ENCODE measurements at regions not wholly inside any gene's neighbourhood (a gene's known extent, or its start where the extent isn't known, plus 50 kb on each side); places are given as distances from the start of the nearest gene placed in this dataset.
"Not testable (repeated sequence)": the region's sequence is repeated elsewhere in the genome, so short reads cannot be mapped to it uniquely, and the experiment has no call there.

DNA sequence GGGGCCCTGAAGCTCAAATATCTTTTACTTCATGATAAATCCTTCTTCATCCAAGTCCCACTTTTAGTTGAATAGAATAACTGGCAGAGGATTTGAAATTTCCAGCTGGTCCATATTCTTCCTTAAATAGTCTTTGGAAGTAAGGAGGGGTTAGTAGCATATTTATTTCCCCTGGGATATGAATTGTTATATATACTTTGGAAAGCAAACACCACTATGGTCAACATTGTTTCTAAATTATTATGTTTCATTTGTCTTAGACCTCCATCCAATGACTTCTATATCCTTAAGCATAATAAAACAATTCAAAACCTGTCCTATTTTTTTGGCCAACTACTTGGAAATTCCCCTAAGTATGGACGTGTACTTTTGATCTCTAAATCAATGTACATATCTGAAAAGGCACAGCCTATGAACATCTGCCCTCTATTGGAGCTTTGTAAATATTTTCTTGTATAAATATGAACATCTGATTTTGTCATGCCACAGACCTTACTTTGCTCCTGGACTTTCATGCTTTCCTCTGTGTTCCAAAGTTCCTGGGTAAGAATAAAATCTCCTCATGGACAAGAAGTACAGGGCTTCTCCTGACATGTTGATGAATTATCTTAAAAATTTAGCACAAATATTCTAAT, 1212.0 kb downstream of the GALC start:
- H3K4me1 ChIP-seq (ENCODE audit: control insufficient read depth in 5 of 5, insufficient read depth in 5 of 5, low read length in 5 of 5) = peaks cover 0 to 14% (median 0%) of the 10 kb centered on the region in 5 donors
- no peaks in the 10 kb centered on the region for H3K36me3 ChIP-seq (ENCODE audit: control insufficient read depth in 5 of 5, insufficient read depth in 5 of 5, low read length in 5 of 5)
- no peak overlapping the region for H3K4me3 ChIP-seq (ENCODE audit: low read depth in 1 of 5, low read length in 5 of 5)
- no peak overlapping the region for H3K27ac ChIP-seq (ENCODE audit: low read depth, low read length)
- no peak overlapping the region for H3K9ac ChIP-seq (ENCODE audit: low read length in 5 of 5)
- H3K27me3 ChIP-seq (ENCODE audit: control insufficient read depth in 5 of 5, insufficient read depth in 4 of 5, low read length in 5 of 5) = no peaks in the 10 kb centered on the region
- H3K9me3 ChIP-seq (ENCODE audit: control insufficient read depth in 5 of 5, low read length in 5 of 5) = no peaks in the 10 kb centered on the region

- H3K27me3 ChIP-seq (ENCODE audit: control insufficient read depth in 5 of 5, insufficient read depth in 4 of 5, low read length in 5 of 5) = no peaks in the 10 kb centered on the region
- H3K27ac ChIP-seq (ENCODE audit: low read depth, low read length) = no peak overlapping the region
- H3K4me3 ChIP-seq (ENCODE audit: low read depth in 1 of 5, low read length in 5 of 5) = no peak overlapping the region
- H3K4me1 ChIP-seq (ENCODE audit: control insufficient read depth in 5 of 5, insufficient read depth in 5 of 5, low read length in 5 of 5) = peaks cover 0 to 14% (median 0%) of the 10 kb centered on the region in 5 donors
- no peak overlapping the region for H3K9ac ChIP-seq (ENCODE audit: low read length in 5 of 5)
- no peaks in the 10 kb centered on the region for H3K9me3 ChIP-seq (ENCODE audit: control insufficient read depth in 5 of 5, low read length in 5 of 5)
- H3K36me3 ChIP-seq (ENCODE audit: control insufficient read depth in 5 of 5, insufficient read depth in 5 of 5, low read length in 5 of 5) = no peaks in the 10 kb centered on the region
These were observed 1212.5 kb downstream of the GALC start for GRCh38 chr14:86780461-86780860.

DNA sequence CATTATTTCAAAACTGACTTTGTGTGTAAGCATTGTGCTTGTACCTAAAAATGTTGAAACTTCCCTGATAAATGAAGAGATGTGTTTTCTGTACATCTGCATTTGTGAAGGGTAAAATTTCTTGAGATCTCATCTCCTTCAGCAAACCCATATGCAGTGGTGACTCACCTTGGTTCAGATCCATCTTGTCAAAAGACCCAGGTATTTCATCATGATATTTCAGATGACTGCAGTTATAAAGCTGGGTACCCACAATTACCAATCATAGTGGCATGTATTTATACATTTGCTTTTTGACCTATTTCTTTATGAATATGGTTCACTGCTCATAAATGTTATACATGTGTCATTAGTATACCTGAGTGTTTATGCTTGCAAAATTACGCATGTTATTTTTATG, 1213.6 kb downstream of the GALC start:
- no peaks in the 10 kb centered on the region for H3K36me3 ChIP-seq (ENCODE audit: control insufficient read depth in 5 of 5, insufficient read depth in 5 of 5, low read length in 5 of 5)
- H3K27ac ChIP-seq (ENCODE audit: low read depth, low read length) = no peak overlapping the region
- peaks cover 0 to 21% (median 0%) of the 10 kb centered on the region in 5 donors for H3K4me1 ChIP-seq (ENCODE audit: control insufficient read depth in 5 of 5, insufficient read depth in 5 of 5, low read length in 5 of 5)
- no peaks in the 10 kb centered on the region for H3K9me3 ChIP-seq (ENCODE audit: control insufficient read depth in 5 of 5, low read length in 5 of 5)
- H3K4me3 ChIP-seq (ENCODE audit: low read depth in 1 of 5, low read length in 5 of 5) = no peak overlapping the region
- no peak overlapping the region for H3K9ac ChIP-seq (ENCODE audit: low read length in 5 of 5)
- H3K27me3 ChIP-seq (ENCODE audit: control insufficient read depth in 5 of 5, insufficient read depth in 4 of 5, low read length in 5 of 5) = no peaks in the 10 kb centered on the region

DNA sequence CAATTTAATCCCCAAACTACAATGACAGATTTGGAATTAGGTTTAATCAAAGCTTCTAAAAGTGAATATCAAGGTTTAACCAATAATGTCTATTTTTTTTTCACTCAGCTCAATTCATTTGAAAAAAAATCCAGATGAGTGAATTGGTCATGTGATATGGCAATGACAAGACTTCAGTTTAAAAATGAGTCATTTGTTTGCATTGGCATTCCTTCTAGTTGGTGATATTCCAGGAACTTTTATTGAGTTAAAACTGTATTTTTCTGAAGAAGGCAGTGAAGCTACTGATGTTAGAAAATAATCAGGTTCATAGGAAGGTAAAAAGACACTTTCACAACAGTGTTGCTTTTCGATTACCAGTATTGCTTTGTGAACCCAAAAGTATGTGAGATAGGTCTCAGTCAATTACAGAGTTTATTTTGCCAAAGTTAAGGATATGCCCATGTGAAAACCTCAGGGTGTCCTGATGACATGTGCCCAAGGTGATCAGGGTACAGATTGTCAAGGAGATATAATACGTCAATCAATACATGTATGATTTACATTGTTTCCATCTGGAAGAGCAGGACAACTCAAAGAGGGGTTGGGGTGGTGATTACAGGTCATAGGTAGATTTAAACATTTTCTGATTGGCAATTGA, 1214.9 kb downstream of the GALC start:
- Histone ChIP-seq H3K27me3 (ENCODE audit: control insufficient read depth in 5 of 5, insufficient read depth in 4 of 5, low read length in 5 of 5) (no peaks in the 10 kb centered on the region), H3K9ac (ENCODE audit: low read length in 5 of 5) (no peak overlapping the region), H3K36me3 (ENCODE audit: control insufficient read depth in 5 of 5, insufficient read depth in 5 of 5, low read length in 5 of 5) (no peaks in the 10 kb centered on the region), H3K27ac (ENCODE audit: low read depth, low read length) (no peak overlapping the region), H3K4me3 (ENCODE audit: low read depth in 1 of 5, low read length in 5 of 5) (no peak overlapping the region), H3K4me1 (ENCODE audit: control insufficient read depth in 5 of 5, insufficient read depth in 5 of 5, low read length in 5 of 5) (peaks cover 0 to 21% (median 0%) of the 10 kb centered on the region in 5 donors), H3K9me3 (ENCODE audit: control insufficient read depth in 5 of 5, low read length in 5 of 5) (no peaks in the 10 kb centered on the region)

DNA sequence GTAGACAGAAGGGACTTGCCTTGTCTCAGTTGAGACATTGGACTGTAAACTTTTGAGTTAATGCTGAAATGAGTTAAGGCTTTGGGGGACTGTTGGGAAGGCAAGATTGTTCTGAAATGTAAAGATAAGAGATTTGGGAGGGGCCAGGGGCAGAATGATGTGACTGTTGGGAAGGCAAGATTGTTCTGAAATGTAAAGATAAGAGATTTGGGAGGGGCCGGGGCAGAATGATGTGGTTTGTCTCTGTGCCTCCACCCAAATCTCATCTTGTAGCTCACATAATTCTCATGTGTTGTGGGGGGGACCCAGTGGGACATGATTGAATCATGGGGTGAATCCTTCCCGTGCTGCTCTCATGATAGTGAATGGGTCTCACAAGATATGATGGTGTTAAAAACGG, 1217.1 kb downstream of the GALC start:
- H3K4me3 ChIP-seq (ENCODE audit: low read depth in 1 of 5, low read length in 5 of 5); H3K9me3 ChIP-seq (ENCODE audit: control insufficient read depth in 5 of 5, low read length in 5 of 5); H3K36me3 ChIP-seq (ENCODE audit: control insufficient read depth in 5 of 5, insufficient read depth in 5 of 5, low read length in 5 of 5); H3K27ac ChIP-seq (ENCODE audit: low read depth, low read length); H3K27me3 ChIP-seq (ENCODE audit: control insufficient read depth in 5 of 5, insufficient read depth in 4 of 5, low read length in 5 of 5); H3K9ac ChIP-seq (ENCODE audit: low read length in 5 of 5): not testable (repeated sequence)
- H3K4me1 ChIP-seq (ENCODE audit: control insufficient read depth in 5 of 5, insufficient read depth in 5 of 5, low read length in 5 of 5) = peaks cover 0 to 17% (median 0%) of the 10 kb centered on the region in 5 donors

- no peaks in the 10 kb centered on the region for H3K9me3 ChIP-seq (ENCODE audit: control insufficient read depth in 5 of 5, low read length in 5 of 5)
- no peak overlapping the region for H3K9ac ChIP-seq (ENCODE audit: low read length in 5 of 5)
- H3K27me3 ChIP-seq (ENCODE audit: control insufficient read depth in 5 of 5, insufficient read depth in 4 of 5, low read length in 5 of 5) = no peaks in the 10 kb centered on the region
- peaks cover 0 to 21% (median 0%) of the 10 kb centered on the region in 5 donors for H3K4me1 ChIP-seq (ENCODE audit: control insufficient read depth in 5 of 5, insufficient read depth in 5 of 5, low read length in 5 of 5)
- H3K27ac ChIP-seq (ENCODE audit: low read depth, low read length) = no peak overlapping the region
- no peak overlapping the region for H3K4me3 ChIP-seq (ENCODE audit: low read depth in 1 of 5, low read length in 5 of 5)
- no peaks in the 10 kb centered on the region for H3K36me3 ChIP-seq (ENCODE audit: control insufficient read depth in 5 of 5, insufficient read depth in 5 of 5, low read length in 5 of 5)
These were observed 1218.1 kb downstream of the GALC start for GRCh38 chr14:86774916-86775315.

- peaks cover 0 to 17% (median 0%) of the 10 kb centered on the region in 5 donors for H3K4me1 ChIP-seq (ENCODE audit: control insufficient read depth in 5 of 5, insufficient read depth in 5 of 5, low read length in 5 of 5)
- no peak overlapping the region for H3K4me3 ChIP-seq (ENCODE audit: low read depth in 1 of 5, low read length in 5 of 5)
- no peaks in the 10 kb centered on the region for H3K36me3 ChIP-seq (ENCODE audit: control insufficient read depth in 5 of 5, insufficient read depth in 5 of 5, low read length in 5 of 5)
- no peaks in the 10 kb centered on the region for H3K9me3 ChIP-seq (ENCODE audit: control insufficient read depth in 5 of 5, low read length in 5 of 5)
- H3K27me3 ChIP-seq (ENCODE audit: control insufficient read depth in 5 of 5, insufficient read depth in 4 of 5, low read length in 5 of 5) = no peaks in the 10 kb centered on the region
- H3K9ac ChIP-seq (ENCODE audit: low read length in 5 of 5) = no peak overlapping the region
- no peak overlapping the region for H3K27ac ChIP-seq (ENCODE audit: low read depth, low read length)
These were observed 1220.9 kb downstream of the GALC start for GRCh38 chr14:86772075-86772474.

- Histone ChIP-seq H3K4me1 (ENCODE audit: control insufficient read depth in 5 of 5, insufficient read depth in 5 of 5, low read length in 5 of 5) (peaks cover 0 to 20% (median 0%) of the 10 kb centered on the region in 5 donors), H3K4me3 (ENCODE audit: low read depth in 1 of 5, low read length in 5 of 5) (no peak overlapping the region), H3K36me3 (ENCODE audit: control insufficient read depth in 5 of 5, insufficient read depth in 5 of 5, low read length in 5 of 5) (no peaks in the 10 kb centered on the region), H3K27ac (ENCODE audit: low read depth, low read length) (no peak overlapping the region), H3K9ac (ENCODE audit: low read length in 5 of 5) (no peak overlapping the region), H3K27me3 (ENCODE audit: control insufficient read depth in 5 of 5, insufficient read depth in 4 of 5, low read length in 5 of 5) (no peaks in the 10 kb centered on the region), H3K9me3 (ENCODE audit: control insufficient read depth in 5 of 5, low read length in 5 of 5) (no peaks in the 10 kb centered on the region)
These were observed 1222.8 kb downstream of the GALC start for GRCh38 chr14:86770186-86770585.

DNA sequence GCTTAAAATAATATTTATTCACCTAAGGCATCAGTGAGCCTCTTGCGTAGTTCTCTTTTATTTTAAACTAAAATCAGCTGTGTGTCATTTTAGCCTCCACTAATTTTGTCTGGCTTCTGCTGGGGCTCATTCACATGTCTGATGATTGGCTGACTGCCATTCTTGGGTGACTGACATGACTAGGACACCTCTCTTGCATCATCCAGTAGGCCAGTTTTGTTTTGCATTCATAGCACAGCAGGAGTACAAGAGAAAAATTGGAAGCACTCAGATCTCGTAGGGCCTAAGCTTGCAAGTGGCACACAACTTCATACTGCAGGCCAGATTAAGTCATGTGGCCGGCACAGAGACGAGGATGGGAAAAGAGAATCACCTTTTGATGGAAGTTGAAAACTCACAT, 1226.5 kb downstream of the GALC start:
- no peak overlapping the region for H3K9ac ChIP-seq (ENCODE audit: low read length in 5 of 5)
- H3K4me3 ChIP-seq (ENCODE audit: low read depth in 1 of 5, low read length in 5 of 5) = no peak overlapping the region
- no peaks in the 10 kb centered on the region for H3K9me3 ChIP-seq (ENCODE audit: control insufficient read depth in 5 of 5, low read length in 5 of 5)
- peaks cover 0 to 21% (median 0%) of the 10 kb centered on the region in 5 donors for H3K4me1 ChIP-seq (ENCODE audit: control insufficient read depth in 5 of 5, insufficient read depth in 5 of 5, low read length in 5 of 5)
- no peaks in the 10 kb centered on the region for H3K36me3 ChIP-seq (ENCODE audit: control insufficient read depth in 5 of 5, insufficient read depth in 5 of 5, low read length in 5 of 5)
- H3K27ac ChIP-seq (ENCODE audit: low read depth, low read length) = no peak overlapping the region
- H3K27me3 ChIP-seq (ENCODE audit: control insufficient read depth in 5 of 5, insufficient read depth in 4 of 5, low read length in 5 of 5) = no peaks in the 10 kb centered on the region

DNA sequence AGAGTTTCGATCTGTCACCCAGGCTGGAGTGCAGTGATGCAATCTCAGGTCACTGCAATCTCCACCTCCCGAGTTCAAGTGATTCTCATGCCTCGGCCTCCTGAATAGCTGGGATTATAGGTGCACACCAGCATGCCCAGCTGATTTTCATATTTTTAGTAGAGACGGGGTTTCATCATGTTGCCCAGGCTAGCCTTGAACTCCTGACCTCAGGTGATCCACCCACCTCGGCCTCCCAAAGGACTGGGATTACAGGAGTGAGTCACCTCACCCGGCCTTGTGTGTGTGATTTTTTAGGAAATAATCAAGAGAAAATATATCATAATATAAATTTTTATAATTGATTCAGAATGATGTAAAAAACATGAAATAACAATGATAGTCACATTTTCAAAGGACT, 1231.4 kb downstream of the GALC start:
- Histone ChIP-seq H3K9ac (ENCODE audit: low read length in 5 of 5) (no peak overlapping the region), H3K4me1 (ENCODE audit: control insufficient read depth in 5 of 5, insufficient read depth in 5 of 5, low read length in 5 of 5) (peaks cover 0 to 16% (median 0%) of the 10 kb centered on the region in 5 donors), H3K9me3 (ENCODE audit: control insufficient read depth in 5 of 5, low read length in 5 of 5) (no peaks in the 10 kb centered on the region), H3K4me3 (ENCODE audit: low read depth in 1 of 5, low read length in 5 of 5) (no peak overlapping the region), H3K36me3 (ENCODE audit: control insufficient read depth in 5 of 5, insufficient read depth in 5 of 5, low read length in 5 of 5) (no peaks in the 10 kb centered on the region), H3K27me3 (ENCODE audit: control insufficient read depth in 5 of 5, insufficient read depth in 4 of 5, low read length in 5 of 5) (no peaks in the 10 kb centered on the region), H3K27ac (ENCODE audit: low read depth, low read length) (no peak overlapping the region)
